ENCODE measurements at regions not wholly inside any gene's neighbourhood (a gene's known extent, or its start where the extent isn't known, plus 50 kb on each side); places are given as distances from the start of the nearest gene placed in this dataset.

GRCh38 chr5:154568589-154568988 lies 90.6 kb upstream of the HAND1 start:
- Histone ChIP-seq H3K4me2 (no peak overlapping the region), H3K4me3 (no peak overlapping the region), H4K20me1 (replicated peaks; ENCODE audit: insufficient read depth) (no peaks in the 10 kb centered on the region), H3K27me3 (ENCODE audit: insufficient read depth) (no peaks in the 10 kb centered on the region), H2AFZ (no peak overlapping the region), H3K9me2 (ENCODE audit: insufficient read depth) (no peaks in the 10 kb centered on the region), H3K79me2 (replicated peaks; ENCODE audit: insufficient read depth) (no peaks in the 10 kb centered on the region), H3F3A (replicated peaks; ENCODE audit: low read depth) (0 out of 2 replicates have a peak, but pooled peaks cover 7% of the 10 kb centered on the region), H3K36me3 (ENCODE audit: insufficient read depth) (no peaks in the 10 kb centered on the region), H3K4me1 (ENCODE audit: insufficient read depth) (peaks cover 15% of the 10 kb centered on the region), H3K27ac (ENCODE audit: low read depth) (no peak overlapping the region)
- TF ChIP-seq EZH2phosphoT487 (IDR thresholded peaks at IDR 0.05; ENCODE audit: unreplicated experiment) (no peak), EZH2 (IDR thresholded peaks at IDR 0.05; ENCODE audit: low read depth, unreplicated experiment) (no peak), ZNF331 (CRISPR knock-in tag; IDR thresholded peaks at IDR 0.05; ENCODE audit: low read depth) (no peak), ETS1 (IDR thresholded peaks at IDR 0.05) (no peak), ZNF462 (CRISPR knock-in tag; IDR thresholded peaks at IDR 0.05) (no peak), JUNB (IDR thresholded peaks at IDR 0.05; ENCODE audit: unreplicated experiment) (no peak)
- Mint-ChIP-seq H3K4me1 (peaks cover 9% of the 10 kb centered on the region), H3K9me3 (no peaks in the 10 kb centered on the region), H3K36me3 (ENCODE audit: low read depth) (no peaks in the 10 kb centered on the region), H3K27ac (no peak overlapping the region), H3K4me3 (no peak overlapping the region), H3K27me3 (ENCODE audit: insufficient read depth, low read depth, poor library complexity) (peaks cover 8% of the 10 kb centered on the region)
- DNase-seq (ENCODE audit: low spot score) (no peak), ATAC-seq (no peak)
